LNCAP (cell line): ENCODE measurements at regions not wholly inside any gene's neighbourhood (a gene's known extent, or its start where the extent isn't known, plus 50 kb on each side); places are given as distances from the start of the nearest gene placed in this dataset.

ENCODE experiments used
- TF ChIP-seq, protein P1 (sequence below): fragments of 450-650 bp; IDR thresholded peaks from 2 replicates; pipeline ENCODE4 v1.5.1; 2017; ENCODE audit warnings: mild to moderate bottlenecking

DNA sequence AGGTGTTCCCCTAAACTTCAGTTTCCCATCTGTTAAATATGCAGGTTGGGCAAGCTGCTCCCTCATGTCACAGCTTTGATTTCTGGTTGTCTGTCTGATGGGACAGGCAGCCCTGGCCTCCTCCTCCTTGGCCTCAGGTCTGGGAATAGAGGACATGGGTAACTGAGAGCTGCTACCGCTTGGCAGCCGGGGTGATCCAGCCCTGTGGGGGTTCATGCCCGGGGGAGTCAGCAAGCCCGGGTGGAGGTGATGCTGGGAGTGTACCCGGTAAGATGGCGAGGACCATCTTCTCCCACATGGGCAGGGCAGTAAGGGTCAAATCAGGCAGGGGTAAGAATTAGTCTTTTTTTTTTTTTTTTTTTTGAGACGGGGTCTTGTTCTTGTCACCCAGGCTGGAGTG, 845.0 kb downstream of the TBC1D22A start:
- TF ChIP-seq, protein P1, sequence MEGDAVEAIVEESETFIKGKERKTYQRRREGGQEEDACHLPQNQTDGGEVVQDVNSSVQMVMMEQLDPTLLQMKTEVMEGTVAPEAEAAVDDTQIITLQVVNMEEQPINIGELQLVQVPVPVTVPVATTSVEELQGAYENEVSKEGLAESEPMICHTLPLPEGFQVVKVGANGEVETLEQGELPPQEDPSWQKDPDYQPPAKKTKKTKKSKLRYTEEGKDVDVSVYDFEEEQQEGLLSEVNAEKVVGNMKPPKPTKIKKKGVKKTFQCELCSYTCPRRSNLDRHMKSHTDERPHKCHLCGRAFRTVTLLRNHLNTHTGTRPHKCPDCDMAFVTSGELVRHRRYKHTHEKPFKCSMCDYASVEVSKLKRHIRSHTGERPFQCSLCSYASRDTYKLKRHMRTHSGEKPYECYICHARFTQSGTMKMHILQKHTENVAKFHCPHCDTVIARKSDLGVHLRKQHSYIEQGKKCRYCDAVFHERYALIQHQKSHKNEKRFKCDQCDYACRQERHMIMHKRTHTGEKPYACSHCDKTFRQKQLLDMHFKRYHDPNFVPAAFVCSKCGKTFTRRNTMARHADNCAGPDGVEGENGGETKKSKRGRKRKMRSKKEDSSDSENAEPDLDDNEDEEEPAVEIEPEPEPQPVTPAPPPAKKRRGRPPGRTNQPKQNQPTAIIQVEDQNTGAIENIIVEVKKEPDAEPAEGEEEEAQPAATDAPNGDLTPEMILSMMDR: no peak

DNA sequence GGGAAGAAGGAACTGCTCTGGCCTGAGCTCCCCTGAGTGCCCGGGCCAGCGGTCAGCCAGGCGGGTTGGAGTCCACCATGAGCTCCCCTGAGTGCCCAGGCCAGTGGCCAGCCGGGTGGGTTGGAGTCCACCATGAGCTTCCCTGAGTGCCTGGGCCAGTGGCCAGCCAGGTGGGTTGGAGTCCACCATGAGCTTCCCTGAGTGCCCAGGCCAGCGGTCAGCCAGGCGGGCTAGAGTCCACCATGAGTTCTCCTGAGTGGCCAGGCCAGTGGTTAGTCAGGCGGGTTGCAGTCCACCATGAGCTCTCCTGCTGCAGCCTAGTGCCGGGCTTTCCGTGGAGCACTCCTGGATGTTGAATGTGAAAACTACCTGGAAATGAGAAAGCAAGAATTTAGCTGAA, 844.0 kb downstream of the TBC1D22A start:
- TF ChIP-seq, protein P1: no peak

DNA sequence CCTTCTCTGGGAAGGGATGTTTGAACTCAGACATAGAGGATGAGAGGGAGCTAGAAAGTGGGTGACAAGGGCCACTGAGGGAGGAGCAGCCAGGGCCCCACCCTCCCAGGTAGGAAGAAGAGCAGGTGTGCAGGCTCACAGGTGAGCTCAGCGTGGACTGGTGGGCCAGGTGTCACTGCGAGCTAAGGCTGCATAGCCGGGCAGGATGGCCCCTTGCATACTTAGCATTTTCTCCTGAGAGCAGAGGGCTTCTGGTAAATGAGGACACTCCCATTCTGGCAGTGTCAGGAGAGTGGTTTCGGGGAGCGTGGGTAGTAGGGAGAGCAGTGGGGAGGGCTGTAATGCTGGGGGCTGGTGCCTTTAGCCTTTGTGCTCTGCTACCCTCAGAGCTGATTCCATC, 843.4 kb downstream of the TBC1D22A start:
- TF ChIP-seq, protein P1: no peak

DNA sequence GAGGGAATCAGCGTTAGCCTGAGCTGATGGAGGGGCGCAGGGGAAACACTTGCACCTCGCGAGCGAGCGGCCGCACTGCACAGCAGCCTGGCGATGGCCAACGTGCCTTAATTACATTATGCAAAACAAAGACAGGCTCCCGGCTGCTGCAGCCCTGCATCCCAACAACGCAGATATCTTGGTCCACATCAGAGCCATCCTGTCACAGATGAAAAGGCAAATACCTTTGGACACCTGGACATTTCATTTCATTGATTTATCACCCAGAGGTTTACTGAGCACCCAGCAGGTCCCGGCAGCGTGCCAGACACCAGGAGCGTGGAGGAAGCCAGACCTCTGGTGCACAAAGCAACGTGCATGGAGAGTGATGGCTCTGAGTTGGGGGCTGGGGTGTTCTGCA, 843.0 kb downstream of the TBC1D22A start:
- TF ChIP-seq, protein P1: no peak

DNA sequence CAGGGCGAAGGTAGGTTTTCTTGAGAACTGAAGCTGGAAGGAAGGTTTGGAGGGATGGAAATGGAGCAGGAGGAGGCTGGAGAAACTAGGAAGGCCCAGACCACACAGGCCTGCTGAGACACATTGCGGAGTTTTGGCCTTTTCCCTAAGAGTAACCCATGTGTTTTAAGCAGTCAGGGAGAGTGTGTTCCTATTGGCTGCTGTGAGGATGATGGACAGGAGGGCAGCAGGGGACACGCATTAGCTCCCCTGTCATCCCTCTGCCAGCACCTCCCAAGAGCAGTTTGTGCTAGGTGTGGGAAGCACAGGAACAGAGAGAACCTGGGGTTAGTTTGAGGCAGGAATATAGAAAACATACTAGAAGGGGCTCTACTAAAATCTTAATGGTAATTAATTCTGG, 842.1 kb downstream of the TBC1D22A start:
- TF ChIP-seq, protein P1: no peak

DNA sequence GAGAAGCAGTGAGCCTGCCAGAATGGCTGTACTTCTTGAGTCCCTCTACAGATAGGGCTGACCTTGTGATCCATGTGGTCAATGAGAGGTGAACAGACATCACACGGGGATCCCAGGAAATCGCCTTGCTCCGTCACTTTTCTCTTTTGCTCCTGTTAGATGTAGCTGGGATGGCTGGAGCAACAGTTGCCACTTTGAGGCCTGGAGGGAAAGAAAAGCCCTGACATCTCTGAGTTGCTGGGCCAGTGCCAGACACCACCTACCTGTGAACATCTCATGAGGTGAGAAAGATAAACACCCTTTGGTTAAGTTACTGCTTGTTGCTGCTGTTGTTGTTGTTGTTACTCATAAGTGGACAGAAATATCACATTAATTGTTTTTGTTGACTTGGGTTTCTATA, 840.3 kb downstream of the TBC1D22A start:
- TF ChIP-seq, protein P1: no peak

DNA sequence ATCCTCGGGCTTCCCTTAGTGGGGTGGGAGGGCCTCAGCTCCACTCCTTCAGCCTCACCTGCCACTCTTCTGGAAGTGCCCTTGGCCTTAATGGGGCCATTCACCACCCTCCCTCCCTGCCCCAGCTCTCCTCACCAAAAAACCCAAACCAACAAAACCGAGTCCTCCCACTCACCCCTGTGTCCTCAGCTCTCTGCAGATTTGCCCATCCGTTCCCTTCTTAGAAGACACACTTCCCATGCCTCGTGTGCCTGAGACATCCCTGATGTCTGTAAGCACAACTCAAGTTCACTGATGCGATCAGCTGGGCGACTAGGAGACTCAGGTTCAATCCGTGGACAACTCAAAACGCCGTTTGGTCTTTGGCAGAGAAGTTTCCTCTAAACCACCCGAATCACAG, 839.2 kb downstream of the TBC1D22A start:
- TF ChIP-seq, protein P1: no peak
